H54 (cell line): ENCODE measurements at regions not wholly inside any gene's neighbourhood (a gene's known extent, or its start where the extent isn't known, plus 50 kb on each side); places are given as distances from the start of the nearest gene placed in this dataset.

Experiments used
- DNase-seq: peaks from one replicate; pipeline ENCODE4 v3.0.0; 2011; ENCODE audit warnings: low spot score, mixed read lengths; ENCODE audit not compliant: insufficient read length
- FAIRE-seq: peaks from 3 replicates; lab custom pipeline; 2011; peaks lifted over from hg19 to GRCh38; lab: Jason Lieb, UNC
- POLR2A ChIP-seq: IDR thresholded peaks from 2 replicates; pipeline ENCODE4 v1.6.1; 2011; ENCODE audit warnings: low read depth, mild to moderate bottlenecking, low read length

GRCh38 chr5:110072651-110073050 is 382.9 kb downstream of the MAN2A1 start:
- no peak for FAIRE-seq
- no peak for TF ChIP-seq POLR2A
- DNase-seq, result no peak

GRCh38 chr5:110073534-110073933 is 383.8 kb downstream of the MAN2A1 start:
- no peak for DNase-seq
- no peak for TF ChIP-seq POLR2A

GRCh38 chr5:110075656-110076055 is 385.9 kb downstream of the MAN2A1 start:
- FAIRE-seq (no peak), DNase-seq (no peak)
- no peak for TF ChIP-seq POLR2A

More at GRCh38 chr5:110073534-110073933, 383.8 kb downstream of the MAN2A1 start:
- FAIRE-seq, result no peak

- DNase-seq, result no peak
- TF ChIP-seq POLR2A, result no peak
- no peak for FAIRE-seq
These were observed 387.4 kb downstream of the MAN2A1 start for GRCh38 chr5:110077147-110077546.

- FAIRE-seq (no peak), DNase-seq (no peak)
- no peak for TF ChIP-seq POLR2A
These were observed 392.5 kb downstream of the MAN2A1 start for GRCh38 chr5:110082194-110082593.

- FAIRE-seq (no peak), DNase-seq (no peak)
- TF ChIP-seq POLR2A, result no peak
These were observed 393.1 kb downstream of the MAN2A1 start for GRCh38 chr5:110082863-110083262.

- no peak for DNase-seq
- no peak for TF ChIP-seq POLR2A
- FAIRE-seq, result no peak
These were observed 396.1 kb downstream of the MAN2A1 start for GRCh38 chr5:110085826-110086225.

GRCh38 chr5:110086658-110087388 is 397.1 kb downstream of the MAN2A1 start:
- DNase-seq (no peak), FAIRE-seq (no peak)
- no peak for TF ChIP-seq POLR2A

- no peak for TF ChIP-seq POLR2A
- DNase-seq (no peak), FAIRE-seq (no peak)
These were observed 398.1 kb downstream of the MAN2A1 start for GRCh38 chr5:110087829-110088228.

GRCh38 chr5:110088676-110089436 is 399.1 kb downstream of the MAN2A1 start:
- no peak for TF ChIP-seq POLR2A
- no peak for DNase-seq
- no peak for FAIRE-seq

GRCh38 chr5:110092955-110093785 is 403.4 kb downstream of the MAN2A1 start:
- FAIRE-seq (no peak), DNase-seq (no peak)
- no peak for TF ChIP-seq POLR2A

GRCh38 chr5:110094109-110094508 is 404.4 kb downstream of the MAN2A1 start:
- DNase-seq (no peak), FAIRE-seq (no peak)
- TF ChIP-seq POLR2A, result no peak

- no peak for FAIRE-seq
- TF ChIP-seq POLR2A, result no peak
- no peak for DNase-seq
These were observed 404.8 kb downstream of the MAN2A1 start for GRCh38 chr5:110094548-110094947.

- DNase-seq (no peak), FAIRE-seq (no peak)
- no peak for TF ChIP-seq POLR2A
These were observed 406.7 kb downstream of the MAN2A1 start for GRCh38 chr5:110096419-110096818.
